ENCODE measurements at regions not wholly inside any gene's neighbourhood (a gene's known extent, or its start where the extent isn't known, plus 50 kb on each side); places are given as distances from the start of the nearest gene placed in this dataset.
"Not testable (repeated sequence)": the region's sequence is repeated elsewhere in the genome, so short reads cannot be mapped to it uniquely, and the experiment has no call there.

GRCh38 chr3:67252906-67253305 lies 254.8 kb downstream of the KBTBD8 start:
- not testable (repeated sequence) for TF ChIP-seq POLR2A, CTCF (IDR thresholded peaks at IDR 0.05)
